ENCODE measurements at regions not wholly inside any gene's neighbourhood (a gene's known extent, or its start where the extent isn't known, plus 50 kb on each side); places are given as distances from the start of the nearest gene placed in this dataset.
"Not testable (repeated sequence)": the region's sequence is repeated elsewhere in the genome, so short reads cannot be mapped to it uniquely, and the experiment has no call there.

- not testable (repeated sequence) for TF ChIP-seq CTCF (IDR thresholded peaks at IDR 0.05; ENCODE audit: low read depth, low read length, poor library complexity, severe bottlenecking); EZH2phosphoT487 (IDR thresholded peaks at IDR 0.05; ENCODE audit: borderline replicate concordance, low read length)
Measured at GRCh38 chr9:95779597-95779996, 95.9 kb upstream of the ERCC6L2 start.
